NCI-H82 (cell line): ENCODE measurements at regions not wholly inside any gene's neighbourhood (a gene's known extent, or its start where the extent isn't known, plus 50 kb on each side); places are given as distances from the start of the nearest gene placed in this dataset.

Experiments
- DNase-seq: peaks from one replicate; lab custom pipeline; 2025; lab: John Stamatoyannopoulos, UW

DNA sequence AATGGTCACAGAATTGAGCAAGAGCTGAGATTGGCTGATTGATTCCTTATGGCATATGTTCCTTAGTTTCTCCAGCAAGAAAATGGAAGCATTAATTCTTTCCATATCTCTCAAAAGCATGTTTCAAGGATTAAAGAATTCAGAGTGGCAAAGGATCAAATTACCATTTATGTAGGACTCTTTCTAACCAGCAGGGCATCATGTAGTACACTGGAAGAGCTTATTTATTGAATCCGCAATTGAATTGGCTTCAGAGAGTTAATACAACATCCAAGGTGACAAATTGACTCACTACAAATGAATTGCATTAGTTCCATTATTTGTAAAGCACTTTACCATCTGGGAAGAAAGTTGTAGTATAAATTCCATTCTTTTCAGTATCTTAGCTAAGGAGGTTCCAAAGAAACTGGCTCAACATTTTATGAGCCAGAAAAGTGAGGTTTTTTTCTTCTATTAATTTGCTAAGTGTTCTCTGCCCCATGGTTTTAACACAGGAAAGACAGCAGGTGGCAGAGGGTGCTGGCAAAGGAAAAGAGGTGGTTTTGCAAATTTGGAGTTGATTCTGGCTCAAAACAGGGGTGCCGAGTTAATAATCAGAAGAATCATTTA is 409.9 kb downstream of the MTX2 start:
- no peak for DNase-seq

DNA sequence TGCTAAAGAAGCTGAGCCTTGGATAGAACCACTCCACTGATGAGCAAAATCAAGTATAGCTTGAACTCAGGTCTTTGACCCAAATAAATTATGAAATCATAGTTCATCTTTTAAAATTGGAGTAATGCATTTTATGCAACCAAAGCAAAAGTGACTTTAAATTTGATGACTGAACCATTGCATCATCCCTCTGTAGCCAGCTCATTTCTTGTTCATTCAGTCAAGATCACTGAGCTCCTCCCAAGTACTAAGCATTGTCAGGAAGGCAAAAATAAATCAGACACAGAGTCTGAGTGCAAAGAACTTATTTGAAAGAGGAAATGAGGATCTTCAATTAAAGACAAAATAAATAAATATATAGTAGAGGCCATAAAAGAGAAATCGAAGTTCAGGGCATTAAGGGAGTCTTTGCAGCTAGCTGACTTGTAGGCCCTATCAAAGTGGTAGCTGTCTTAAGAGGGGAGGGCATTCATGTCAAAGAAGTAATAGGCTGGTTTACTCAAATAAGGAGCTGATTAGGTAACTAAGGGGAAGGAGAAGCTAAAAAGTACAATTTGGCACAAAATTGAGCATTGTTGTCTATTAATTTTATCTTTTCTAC is 411.8 kb downstream of the MTX2 start:
- DNase-seq = no peak

DNA sequence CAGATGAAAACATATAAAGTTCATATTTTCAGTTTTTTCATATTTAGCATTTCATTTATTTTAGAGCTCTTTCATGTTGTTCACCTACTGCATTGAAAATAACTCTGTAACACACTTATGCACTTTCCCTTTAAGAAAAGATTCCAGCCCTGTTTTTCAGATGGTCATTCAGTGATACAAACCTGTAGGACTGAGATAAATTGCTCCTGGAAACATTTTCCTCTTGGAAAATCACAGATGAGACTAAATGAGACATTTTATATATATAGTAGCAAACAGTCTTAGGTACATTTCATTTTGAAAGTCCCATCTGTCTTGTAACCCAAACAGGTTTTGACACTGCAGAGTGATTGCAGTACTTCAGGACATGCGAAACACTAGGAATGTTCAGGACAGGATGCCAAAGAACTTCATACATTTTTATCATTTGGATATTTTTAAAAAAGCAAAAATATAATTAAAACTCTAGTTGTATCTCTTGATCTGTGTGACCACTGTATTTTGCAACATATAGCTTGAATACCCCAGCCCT is 412.4 kb downstream of the MTX2 start:
- no peak for DNase-seq

DNA sequence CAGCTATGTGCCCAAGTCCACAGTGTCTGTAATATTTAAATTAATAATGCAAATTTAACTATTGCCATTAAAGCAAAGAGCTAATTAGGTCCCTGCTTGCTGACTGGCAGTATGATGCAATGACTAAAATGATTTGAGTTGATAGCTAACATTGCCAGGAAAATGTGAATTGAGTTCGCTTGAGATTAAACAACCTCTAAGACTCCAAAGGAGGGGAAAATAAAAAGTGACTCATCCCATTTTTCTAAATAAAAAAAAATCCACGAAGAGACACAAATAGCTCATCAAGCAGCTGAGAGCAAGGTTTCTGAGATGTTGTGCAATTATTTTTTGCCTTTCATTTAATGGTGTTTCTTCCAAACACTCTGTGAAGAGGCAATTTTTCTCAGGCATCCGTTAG is 413.0 kb downstream of the MTX2 start:
- DNase-seq = no peak

DNA sequence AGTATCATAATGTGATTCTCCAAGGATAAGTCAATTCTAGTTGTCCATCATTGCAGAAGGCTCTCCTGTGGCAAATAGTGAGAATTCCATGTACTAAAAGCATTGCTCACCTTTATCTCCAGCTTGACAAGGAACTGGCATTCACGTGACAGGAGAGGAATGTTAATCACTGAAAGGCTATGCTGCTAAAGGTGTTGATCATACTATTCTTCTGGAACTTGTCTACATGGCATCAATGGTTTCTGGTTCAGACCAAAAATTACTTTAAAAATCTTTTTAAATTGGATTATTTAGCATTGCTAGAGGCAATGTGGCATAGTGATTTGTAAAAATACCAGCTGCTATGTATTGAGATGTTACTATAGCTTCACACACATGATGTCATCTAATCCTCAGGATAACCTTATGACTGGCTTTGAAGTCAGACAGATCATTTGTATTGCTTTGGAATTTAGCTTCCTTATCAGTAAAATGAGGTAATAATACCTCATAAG is 414.4 kb downstream of the MTX2 start:
- DNase-seq = peak; percentile 47

DNA sequence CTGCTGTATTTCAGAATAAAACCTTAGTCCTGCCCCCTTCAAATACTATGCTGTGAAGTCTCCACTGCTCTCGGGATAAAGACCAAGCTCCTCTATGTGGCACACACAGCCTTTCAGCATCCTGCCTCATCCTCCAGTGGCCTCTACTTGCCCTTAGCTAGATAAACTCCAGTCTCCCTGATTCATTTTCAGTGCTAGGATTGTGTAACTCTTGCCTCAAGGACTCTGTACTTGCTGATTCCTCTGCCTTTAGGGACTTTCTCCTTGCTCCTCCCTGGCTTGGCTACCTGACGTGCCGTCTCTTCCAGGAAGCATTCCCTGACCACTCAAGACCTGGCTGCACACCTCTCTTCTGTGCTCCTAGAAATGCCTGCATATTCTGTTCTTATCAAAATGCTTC is 416.7 kb downstream of the MTX2 start:
- DNase-seq = no peak

DNA sequence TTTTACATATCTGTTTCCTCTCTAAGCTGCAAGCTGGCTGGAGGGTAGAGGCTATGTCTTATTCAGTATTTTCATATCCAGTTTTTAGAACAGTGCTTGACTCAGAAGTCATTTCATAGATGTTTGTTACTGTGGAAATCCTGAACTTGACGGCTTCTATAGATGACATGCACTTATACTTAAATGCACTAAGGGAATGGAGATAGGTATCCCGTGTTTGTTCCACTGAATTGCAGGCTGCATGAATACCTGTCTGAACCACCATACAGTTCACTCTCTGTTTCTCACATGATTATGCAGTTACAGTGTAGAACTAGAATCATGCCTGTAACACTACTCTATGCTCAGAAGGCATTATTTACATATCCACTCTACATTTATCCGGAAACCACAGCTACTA is 417.1 kb downstream of the MTX2 start:
- no peak for DNase-seq

DNA sequence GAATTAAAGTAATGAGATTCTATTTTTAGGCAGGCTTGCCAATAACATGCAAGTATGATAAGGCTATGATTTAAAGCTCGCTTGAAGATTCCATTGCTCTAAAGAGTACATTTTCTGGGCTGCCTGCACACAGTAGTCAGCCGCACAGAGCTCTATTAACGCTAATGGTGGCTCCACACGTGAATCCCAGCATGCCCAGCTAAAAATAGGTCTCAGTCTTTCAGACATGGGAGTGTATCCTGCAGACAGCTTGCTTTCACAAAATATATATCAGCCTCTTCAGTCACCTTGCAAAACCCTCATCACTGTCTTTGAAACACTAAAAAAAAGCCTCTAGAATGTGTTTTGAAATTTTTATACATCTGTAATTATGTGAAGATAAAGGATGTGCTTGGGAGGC is 418.1 kb downstream of the MTX2 start:
- DNase-seq = no peak

DNA sequence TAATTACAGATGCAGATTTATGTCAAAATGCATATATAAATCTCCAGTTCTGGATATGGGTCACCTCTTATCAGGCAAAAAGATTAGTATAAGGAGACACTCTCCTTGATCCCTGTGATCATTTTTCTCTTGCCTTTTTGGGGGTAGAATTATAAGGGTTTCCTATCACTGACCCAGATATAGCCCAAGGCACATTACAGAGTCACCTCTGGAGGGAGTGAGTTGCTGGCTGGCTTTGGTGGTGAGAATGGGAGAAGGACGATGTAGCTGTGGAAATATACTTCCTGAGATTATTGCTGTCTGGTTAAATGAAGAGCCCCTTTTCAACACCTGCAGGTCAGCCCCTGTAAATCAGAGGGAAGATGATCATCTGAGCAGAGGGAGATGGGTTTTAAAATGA is 418.7 kb downstream of the MTX2 start:
- no peak for DNase-seq

DNA sequence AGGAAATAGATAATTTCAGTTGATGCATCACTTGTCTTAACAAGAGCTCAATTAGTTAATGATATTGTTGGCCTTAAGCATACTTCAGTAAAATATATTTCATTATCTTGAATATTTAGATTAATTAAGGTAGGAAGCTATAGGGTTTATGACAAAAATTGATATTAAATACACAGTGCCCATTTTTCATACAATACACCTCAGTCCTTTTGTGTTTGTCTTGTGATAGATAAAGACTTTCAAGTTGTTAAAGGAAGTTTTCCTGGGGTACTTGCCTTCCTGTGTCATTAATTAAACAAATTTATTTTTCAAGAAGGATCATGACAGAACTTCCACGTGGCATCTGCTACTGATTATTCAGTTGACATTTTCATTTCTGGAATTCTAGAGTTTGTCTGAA is 420.5 kb downstream of the MTX2 start:
- DNase-seq = no peak

DNA sequence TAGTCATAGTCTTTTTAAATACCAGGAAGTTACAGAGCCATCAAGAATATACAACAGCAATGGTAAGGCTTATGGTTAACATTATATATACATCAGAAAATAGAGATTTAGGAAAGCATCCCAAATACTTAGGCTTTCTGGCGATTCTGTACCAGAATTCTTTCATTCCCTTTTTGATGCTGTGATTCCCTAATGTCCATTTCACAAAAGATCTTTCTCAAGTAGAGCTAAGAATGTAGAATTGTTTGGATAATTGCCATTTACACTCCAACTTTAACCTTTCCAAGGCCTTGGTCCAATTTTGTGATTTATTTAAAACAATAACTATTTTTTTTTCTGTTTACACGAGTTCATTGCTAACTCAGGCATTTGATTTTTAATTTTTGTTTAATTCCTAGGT is 422.2 kb downstream of the MTX2 start:
- no peak for DNase-seq

DNA sequence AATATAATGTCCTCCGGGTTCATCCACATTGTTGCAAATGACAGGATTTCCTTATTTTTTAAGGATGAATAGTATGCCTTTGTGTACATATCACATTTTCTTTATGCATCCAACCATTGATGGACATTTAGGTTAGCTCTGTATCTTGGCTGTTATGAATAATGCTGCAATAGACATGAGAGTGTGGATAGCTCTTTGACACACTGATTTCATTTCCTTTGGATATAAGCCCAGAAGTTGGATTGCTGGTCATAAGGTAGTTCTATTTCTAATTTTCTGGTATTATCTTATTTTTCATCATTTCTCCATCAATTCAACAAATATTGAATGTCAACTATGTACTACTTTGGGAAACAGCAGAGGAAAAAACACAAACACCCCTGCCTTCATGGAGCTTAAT is 423.3 kb downstream of the MTX2 start:
- DNase-seq = no peak

DNA sequence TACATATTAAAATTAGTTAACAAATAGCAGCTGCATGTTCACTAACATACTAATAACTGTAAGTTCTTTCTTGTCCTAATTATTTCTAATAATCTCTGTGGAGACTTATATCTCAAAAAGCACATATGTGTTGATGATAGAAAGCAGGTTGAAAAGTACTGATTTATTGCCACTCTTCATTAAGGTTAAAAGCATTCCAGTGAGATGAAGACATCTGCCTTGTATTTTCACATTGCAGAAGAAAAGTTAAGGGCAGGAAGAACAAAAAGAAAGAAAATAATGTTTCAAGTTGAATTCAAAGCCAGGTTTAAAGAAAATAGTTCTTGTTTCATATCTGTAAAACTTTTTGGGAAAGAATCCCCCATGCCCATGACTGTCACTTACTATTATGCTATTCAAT is 429.9 kb downstream of the MTX2 start:
- no peak for DNase-seq

DNA sequence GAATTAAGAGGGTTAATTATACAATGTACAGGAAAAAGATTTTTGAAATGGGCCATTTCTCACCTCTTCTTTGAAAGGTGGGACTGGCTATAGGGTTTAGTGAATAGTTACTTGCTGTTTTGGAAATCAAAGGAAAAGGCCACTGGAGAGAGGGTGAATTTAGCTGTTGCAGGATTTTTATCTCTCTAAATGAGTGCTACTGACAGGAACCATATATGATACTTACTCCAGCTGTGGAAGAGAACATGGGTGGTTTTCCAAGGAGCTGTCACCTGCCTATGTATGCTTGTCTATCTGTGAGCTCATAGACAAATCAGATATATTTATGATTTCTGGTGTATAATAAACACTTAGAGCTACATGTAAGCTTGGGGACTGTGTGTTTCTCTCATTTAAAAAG is 430.4 kb downstream of the MTX2 start:
- DNase-seq = no peak

DNA sequence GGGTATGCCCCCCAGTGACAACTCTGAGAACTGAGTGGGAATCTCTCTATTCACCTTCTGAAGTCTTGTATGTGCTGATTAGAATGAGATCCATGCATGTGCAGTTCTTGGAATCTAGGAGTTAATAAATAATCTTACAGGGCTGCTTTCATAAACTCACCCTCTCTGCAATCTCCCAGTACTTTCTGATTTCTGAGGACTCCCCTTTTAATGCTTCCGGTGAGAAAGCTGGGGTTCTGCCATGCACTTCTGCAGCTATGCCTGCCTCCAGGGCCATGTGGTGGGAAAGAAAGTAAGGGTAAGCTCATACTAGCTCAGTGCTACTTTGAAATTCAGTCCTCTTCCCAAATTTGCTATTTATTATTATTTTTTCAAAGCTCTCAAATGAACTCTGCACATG is 432.9 kb downstream of the MTX2 start:
- DNase-seq = peak; percentile 12

DNA sequence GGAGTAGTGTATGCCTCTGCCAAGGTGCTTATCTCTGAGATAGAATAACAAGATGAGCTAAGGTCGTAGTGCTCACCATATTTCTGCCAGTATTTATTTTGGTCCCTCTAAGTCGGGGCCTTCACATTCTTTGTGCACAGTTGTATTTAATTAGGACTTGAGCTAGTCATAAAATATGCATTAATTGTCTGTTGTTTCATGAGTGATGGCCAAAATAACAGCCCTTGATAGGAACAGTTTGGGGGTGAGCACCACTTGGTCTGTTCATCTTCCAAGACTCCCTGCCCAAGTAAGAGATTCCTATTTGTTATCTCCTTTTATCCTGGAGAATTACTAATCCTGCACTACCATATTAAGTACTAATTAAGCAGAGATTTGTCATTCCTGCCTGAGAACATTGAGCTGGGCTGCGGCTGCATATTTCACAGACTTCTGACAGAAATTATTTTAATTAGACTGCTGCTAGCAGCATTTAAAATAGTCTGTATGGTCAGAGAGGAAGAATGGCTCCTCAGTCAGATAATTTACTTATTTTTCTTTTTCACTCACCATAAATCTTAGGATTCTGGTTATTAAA is 435.1 kb downstream of the MTX2 start:
- peak; percentile 82 for DNase-seq

DNA sequence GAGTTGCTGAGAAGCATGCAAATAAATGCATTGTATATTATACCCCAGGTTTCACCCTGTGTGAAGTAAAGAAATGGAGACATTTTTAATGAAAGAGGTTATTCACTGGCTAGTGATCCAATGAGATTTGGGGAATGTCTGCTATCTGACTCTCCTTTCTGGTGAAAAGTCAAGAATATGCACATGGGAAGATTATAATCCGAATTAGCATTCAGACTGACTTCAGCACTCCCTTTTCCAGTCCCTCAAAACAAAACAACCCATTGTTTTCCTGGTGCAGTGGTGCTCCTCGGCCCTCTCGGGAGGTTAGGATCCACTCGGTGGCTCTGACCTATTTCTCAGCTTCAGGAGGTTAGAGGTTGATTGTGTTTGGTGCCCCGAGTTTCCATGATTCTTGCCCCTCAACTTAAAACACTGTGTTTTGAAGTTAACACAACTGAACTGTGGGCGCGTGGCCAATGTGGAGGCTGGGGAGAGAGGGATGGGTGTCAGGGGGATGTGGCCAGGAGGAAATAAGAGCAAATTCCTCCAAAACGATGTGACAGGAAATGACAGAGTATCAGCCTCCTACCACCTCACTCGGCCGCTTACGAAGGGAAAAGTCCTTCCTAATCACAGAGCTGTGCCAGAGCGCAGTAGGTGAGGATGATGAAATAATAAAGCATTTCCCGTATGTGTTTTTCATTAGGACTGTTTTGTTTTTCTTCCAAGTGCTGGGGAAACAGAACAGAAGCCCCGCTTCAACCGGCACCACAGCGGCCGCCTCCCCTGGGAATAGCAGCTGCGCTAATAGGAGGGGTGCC is 440.1 kb downstream of the MTX2 start:
- peak; percentile 25 for DNase-seq

DNA sequence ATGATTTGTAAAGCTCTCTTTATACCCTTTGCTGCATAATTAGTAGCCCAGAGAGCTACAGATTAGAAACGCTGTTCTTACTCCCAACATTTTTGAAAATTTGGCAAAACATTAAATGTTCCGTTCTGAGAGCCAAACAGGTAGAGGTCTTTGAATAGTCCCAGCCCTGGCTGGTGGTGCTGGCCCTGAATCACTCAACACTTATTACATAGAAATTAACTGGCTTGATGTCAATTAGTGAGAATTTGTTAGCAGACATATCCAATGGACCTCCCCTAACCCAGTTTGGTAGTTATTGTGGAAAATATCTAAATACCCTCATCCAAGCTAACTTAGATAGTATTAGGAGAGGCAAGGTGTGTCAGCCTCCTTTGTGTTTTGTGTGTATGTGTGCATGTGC is 440.7 kb downstream of the MTX2 start:
- DNase-seq = peak; percentile 58

DNA sequence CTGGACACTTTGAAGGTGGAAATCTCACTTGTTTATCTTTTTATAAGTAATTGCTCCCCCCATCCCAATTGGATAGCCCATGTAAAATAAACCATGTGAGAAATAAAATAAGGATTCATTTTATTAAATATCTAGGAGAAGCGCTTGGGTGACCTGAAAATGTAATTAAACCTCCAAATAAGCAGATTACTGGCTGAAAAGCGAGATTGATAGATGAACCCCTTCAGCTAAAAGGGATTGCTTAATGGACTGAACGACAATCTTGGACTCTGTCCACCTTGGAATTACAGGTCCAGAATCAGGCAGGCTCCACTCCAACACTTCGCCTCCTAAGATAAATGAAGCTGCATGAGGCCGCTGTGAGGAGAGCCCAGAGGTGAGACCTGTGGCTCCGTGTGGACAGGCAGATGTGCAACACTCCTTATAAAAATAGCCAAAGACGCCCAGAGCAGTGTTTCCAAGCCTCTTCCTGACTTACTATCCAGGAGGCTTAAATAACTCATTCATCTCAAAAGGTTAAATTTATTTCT is 441.5 kb downstream of the MTX2 start:
- DNase-seq = peak; percentile 94

DNA sequence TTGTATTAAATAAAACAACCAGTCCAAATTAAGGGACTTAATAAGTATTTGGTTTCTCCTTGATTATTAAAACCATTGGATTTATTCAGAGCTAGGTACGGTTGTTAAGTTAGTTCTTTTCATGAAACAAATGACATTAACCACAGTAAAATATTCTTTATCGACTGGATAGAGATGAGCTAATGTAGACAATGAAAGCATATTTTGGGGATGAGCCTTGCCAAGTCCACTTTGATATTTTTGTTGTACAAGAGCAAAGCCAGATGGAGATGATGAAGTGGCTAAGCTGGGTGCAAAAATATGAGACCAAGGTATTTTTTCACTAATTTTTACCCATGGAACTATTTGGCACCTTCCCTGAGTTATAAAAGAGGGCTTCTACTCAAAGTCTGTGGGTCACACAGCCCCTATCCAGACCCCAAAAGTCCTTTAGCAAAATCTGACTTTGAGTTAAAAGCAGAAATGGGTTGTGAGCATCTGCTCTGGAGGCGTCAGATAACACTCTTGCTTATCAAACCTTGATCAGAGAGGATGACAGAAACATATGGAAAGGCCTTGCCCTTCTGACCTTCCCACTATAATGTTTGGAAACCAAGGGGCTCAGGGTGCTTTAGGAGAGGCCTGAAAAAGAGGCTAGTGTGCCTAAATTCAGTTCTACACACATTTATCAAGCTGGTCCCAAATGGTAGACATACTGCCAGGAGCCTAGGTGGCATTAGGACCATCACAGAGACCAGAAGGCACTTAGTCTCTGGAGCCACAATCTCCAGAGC is 456.8 kb downstream of the MTX2 start:
- DNase-seq = no peak

DNA sequence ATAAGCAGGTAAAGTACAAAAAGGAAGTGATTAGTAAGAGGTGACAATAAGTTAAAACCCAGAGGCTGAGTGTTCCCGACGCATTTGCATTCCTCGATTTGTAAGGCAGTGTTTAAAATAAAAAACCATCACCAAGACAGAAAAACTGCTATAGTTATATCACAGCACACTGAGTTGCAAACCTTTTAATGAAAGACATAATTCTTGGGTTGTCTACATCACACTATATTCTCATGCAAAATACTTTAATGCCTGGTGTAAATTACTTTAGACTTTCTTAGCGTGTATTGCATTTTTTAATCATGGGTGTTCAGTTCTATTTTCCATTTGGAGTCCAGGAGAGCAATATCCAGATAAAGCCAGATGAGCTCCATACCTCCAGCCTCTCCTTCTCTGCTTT is 458.5 kb downstream of the MTX2 start:
- no peak for DNase-seq
